ENCODE measurements at regions not wholly inside any gene's neighbourhood (a gene's known extent, or its start where the extent isn't known, plus 50 kb on each side); places are given as distances from the start of the nearest gene placed in this dataset.

DNA sequence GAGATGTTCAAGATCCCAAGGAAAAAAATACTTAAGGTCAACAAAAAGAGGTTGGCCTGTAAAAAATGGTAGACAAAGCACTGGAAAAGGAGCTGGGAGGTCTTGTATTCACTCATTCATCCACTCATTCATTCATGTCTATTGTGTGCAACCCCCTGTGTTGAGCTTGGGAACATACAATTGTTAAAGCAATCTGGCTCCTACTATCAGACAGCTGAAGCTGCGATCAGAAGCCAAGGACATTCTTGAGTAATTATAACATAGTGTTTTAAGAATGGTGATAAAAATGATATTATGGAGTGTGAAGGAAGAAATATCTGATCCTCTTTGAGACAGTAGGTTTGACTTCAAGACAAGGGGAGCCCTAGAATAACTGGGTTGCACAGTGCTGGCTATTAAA lies 693.4 kb downstream of the TOX3 start:
- TF ChIP-seq, protein P1, sequence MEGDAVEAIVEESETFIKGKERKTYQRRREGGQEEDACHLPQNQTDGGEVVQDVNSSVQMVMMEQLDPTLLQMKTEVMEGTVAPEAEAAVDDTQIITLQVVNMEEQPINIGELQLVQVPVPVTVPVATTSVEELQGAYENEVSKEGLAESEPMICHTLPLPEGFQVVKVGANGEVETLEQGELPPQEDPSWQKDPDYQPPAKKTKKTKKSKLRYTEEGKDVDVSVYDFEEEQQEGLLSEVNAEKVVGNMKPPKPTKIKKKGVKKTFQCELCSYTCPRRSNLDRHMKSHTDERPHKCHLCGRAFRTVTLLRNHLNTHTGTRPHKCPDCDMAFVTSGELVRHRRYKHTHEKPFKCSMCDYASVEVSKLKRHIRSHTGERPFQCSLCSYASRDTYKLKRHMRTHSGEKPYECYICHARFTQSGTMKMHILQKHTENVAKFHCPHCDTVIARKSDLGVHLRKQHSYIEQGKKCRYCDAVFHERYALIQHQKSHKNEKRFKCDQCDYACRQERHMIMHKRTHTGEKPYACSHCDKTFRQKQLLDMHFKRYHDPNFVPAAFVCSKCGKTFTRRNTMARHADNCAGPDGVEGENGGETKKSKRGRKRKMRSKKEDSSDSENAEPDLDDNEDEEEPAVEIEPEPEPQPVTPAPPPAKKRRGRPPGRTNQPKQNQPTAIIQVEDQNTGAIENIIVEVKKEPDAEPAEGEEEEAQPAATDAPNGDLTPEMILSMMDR (conservative IDR thresholded peaks at IDR 0.05; ENCODE audit: control insufficient read depth, insufficient read depth, low read depth, low read length): no peak
- no peak for DNase-seq (ENCODE audit: low read depth)
- H3K4me3 ChIP-seq (ENCODE audit: control insufficient read depth, low read depth, low read length): no peak overlapping the region

DNA sequence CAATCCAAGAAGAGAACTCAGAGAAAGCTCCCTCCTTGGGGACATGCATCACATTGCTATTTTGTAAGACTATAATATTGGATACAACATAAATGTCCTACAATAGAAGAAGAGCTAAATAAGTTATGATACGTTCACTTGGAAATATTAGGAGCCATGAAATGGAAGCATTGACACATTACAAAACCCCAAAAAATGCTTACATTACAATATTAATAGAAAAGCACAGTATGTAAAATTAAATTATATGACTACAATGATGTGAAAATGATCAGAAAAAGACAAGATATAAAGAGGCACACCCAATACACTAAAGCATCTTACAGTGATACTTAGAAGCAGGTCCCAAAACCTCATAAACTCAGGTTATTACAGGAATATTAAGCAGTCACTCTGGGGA lies 694.1 kb downstream of the TOX3 start:
- no peak for DNase-seq (ENCODE audit: low read depth)
- TF ChIP-seq, protein P1 (conservative IDR thresholded peaks at IDR 0.05; ENCODE audit: control insufficient read depth, insufficient read depth, low read depth, low read length): no peak
- H3K4me3 ChIP-seq (ENCODE audit: control insufficient read depth, low read depth, low read length): no peak overlapping the region

DNA sequence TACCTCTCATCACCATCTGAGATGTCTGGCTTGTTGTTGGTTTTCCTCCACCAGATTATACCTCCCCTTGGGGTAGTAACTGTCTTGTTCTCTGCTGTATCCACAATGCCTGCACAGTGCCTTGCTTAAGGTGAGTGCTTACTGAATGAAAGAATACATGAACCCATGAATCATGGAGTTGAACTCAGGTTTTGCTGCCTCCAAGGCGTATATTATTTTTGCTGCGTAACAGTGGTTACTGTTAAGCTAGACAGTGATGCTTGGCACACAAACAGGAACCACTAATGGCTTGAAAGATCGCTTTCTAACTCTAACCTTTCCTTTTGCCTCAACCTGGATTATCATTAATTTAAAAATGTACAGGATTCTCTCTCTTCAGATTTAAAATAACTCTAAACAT lies 695.8 kb downstream of the TOX3 start:
- DNase-seq (ENCODE audit: low read depth): no peak
- no peak overlapping the region for H3K4me3 ChIP-seq (ENCODE audit: control insufficient read depth, low read depth, low read length)
- TF ChIP-seq, protein P1 (conservative IDR thresholded peaks at IDR 0.05; ENCODE audit: control insufficient read depth, insufficient read depth, low read depth, low read length): no peak

DNA sequence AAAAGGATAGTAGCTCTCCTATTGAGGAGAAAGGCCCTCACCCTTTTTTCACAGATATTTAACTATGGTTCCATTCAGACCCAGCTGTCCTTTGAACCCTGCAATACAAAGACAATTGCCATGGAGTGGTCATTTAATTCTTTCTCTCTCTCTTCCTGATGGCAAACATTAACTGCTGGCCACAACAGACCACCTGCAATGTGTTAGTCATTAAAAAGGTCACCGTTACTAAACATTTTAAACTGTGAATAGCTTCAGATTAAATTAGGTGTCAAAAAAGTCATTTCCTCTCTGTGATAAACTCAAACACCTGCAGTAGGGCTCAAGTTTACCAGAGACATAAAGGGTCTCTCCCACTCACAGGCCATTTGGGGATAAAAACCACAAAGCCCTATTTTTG lies 697.2 kb downstream of the TOX3 start:
- no peak for DNase-seq (ENCODE audit: low read depth)
- TF ChIP-seq, protein P1 (conservative IDR thresholded peaks at IDR 0.05; ENCODE audit: control insufficient read depth, insufficient read depth, low read depth, low read length): no peak
- no peak overlapping the region for H3K4me3 ChIP-seq (ENCODE audit: control insufficient read depth, low read depth, low read length)

DNA sequence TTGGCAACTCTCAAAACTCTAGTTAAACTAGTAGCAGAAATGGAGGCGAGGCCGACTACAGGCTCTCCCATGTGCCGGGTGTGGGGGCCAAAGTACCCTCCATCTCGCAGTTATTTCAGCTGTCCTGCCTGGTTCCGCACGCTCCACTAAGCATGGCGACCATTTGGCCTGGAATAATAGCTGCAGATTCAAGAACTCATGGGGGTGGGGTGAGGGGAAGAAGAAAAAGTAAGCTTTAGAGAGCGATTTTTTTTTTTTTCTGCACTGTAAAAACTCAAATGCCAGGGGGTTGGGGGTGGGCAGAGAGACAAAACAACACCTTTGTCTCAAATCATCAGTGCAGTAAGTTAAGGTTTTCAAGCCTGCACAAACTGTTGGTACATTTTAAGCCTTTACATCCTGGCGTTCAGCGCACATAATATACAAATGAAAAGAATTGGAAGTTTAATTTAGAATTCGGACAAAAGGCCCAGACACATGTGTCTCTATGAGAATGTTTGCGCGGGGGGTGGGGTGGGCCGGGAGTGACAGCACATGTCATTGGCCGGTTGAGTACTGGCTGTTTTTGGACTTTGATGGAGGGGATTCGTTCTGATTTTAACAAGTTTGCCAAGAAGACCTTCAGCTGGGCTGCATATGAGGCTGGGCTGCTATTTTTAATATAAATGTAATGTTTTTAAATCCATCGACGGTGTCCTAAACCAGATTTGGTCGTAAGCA lies 694.7 kb upstream of the SALL1 start:
- DNase-seq (ENCODE audit: low read depth): no peak
- H3K4me3 ChIP-seq (ENCODE audit: control insufficient read depth, low read depth, low read length): no peak overlapping the region
- TF ChIP-seq, protein P1 (conservative IDR thresholded peaks at IDR 0.05; ENCODE audit: control insufficient read depth, insufficient read depth, low read depth, low read length): no peak

DNA sequence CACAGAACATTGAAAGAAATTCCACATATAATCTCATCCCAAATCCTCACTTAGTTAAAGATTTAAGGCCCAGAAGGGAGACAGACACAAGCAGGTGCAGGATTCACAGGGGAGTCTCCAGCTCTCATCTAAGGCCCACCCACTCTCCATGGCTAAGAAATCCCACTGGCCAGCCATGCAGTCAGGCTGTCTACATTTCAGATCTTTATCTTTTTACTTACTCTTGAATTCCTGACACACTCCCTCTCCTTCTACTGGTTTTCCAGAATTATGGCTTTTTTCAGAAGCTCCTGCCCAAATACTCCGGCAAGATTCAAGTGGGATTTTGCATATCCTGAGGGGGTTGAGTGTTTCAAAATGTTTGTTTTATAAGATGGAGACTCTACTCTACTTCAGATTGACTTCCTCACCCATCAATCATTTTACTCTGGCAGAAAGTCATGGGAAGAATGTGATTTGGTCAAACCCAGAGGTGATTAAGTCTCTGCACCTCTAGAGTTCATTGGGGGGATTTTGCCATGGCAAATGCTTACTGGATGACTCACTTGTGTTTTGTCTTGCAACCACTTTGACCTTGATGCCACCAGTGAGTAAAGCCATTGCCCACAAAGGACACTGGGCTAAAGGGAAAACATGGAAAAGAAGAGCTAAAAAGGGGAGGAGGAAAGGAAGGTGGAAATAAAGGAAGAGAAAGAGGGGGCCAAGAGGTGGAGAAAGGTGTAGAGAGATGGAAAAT lies 688.8 kb upstream of the SALL1 start:
- DNase-seq (ENCODE audit: low read depth): peak; percentile 10

More for the DNA sequence above, 688.8 kb upstream of the SALL1 start:
- no peak overlapping the region for H3K4me3 ChIP-seq (ENCODE audit: control insufficient read depth, low read depth, low read length)
- TF ChIP-seq, protein P1 (conservative IDR thresholded peaks at IDR 0.05; ENCODE audit: control insufficient read depth, insufficient read depth, low read depth, low read length): no peak
